ENCODE measurements at regions not wholly inside any gene's neighbourhood (a gene's known extent, or its start where the extent isn't known, plus 50 kb on each side); places are given as distances from the start of the nearest gene placed in this dataset.

DNA sequence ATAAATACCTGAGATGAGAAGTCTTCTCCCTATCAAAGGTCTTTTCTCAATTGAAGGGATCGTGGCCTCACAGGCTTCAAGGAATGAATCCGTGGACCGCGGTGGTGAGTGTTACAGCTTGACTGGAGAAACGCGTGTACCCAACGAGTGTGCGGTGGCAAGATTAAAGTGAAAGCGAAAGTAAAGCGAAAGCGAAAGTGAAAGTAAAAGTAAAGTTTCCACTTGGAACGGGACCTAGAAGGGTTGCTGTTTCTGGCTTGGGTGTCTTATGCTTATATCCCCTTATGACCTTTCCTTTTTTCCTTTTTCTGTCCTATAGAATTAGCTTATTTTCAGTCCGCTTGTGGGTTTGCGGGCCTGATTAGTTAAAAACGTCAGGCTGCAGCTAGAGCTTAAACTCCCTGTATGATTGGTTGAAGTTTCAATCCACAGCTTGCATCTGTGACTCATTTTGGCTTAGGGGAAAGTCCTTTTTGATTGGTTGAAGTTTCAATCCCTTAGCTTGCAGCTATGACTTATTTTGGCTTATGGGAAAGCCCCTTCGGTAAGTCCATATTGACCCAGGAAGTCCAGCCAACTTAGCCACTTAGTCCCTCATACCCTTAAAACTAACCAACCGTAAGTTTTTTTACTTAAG lies 924.3 kb upstream of the CDH10 start:
- TF ChIP-seq, protein P1, sequence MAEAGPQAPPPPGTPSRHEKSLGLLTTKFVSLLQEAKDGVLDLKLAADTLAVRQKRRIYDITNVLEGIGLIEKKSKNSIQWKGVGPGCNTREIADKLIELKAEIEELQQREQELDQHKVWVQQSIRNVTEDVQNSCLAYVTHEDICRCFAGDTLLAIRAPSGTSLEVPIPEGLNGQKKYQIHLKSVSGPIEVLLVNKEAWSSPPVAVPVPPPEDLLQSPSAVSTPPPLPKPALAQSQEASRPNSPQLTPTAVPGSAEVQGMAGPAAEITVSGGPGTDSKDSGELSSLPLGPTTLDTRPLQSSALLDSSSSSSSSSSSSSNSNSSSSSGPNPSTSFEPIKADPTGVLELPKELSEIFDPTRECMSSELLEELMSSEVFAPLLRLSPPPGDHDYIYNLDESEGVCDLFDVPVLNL (CRISPR knock-in tag; IDR thresholded peaks at IDR 0.05; ENCODE audit: borderline replicate concordance, low read depth) = no peak
- TF ChIP-seq SP1 (CRISPR knock-in tag; conservative IDR thresholded peaks at IDR 0.05) (no peak), GABPB1 (CRISPR knock-in tag; IDR thresholded peaks at IDR 0.05) (no peak)
- TF ChIP-seq, protein P2, sequence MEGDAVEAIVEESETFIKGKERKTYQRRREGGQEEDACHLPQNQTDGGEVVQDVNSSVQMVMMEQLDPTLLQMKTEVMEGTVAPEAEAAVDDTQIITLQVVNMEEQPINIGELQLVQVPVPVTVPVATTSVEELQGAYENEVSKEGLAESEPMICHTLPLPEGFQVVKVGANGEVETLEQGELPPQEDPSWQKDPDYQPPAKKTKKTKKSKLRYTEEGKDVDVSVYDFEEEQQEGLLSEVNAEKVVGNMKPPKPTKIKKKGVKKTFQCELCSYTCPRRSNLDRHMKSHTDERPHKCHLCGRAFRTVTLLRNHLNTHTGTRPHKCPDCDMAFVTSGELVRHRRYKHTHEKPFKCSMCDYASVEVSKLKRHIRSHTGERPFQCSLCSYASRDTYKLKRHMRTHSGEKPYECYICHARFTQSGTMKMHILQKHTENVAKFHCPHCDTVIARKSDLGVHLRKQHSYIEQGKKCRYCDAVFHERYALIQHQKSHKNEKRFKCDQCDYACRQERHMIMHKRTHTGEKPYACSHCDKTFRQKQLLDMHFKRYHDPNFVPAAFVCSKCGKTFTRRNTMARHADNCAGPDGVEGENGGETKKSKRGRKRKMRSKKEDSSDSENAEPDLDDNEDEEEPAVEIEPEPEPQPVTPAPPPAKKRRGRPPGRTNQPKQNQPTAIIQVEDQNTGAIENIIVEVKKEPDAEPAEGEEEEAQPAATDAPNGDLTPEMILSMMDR (IDR thresholded peaks at IDR 0.05) = no peak
- TF ChIP-seq, protein P3, sequence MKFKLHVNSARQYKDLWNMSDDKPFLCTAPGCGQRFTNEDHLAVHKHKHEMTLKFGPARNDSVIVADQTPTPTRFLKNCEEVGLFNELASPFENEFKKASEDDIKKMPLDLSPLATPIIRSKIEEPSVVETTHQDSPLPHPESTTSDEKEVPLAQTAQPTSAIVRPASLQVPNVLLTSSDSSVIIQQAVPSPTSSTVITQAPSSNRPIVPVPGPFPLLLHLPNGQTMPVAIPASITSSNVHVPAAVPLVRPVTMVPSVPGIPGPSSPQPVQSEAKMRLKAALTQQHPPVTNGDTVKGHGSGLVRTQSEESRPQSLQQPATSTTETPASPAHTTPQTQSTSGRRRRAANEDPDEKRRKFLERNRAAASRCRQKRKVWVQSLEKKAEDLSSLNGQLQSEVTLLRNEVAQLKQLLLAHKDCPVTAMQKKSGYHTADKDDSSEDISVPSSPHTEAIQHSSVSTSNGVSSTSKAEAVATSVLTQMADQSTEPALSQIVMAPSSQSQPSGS (CRISPR knock-in tag; IDR thresholded peaks at IDR 0.05; ENCODE audit: borderline replicate concordance, low read depth) = no peak
- TF ChIP-seq, protein P4, sequence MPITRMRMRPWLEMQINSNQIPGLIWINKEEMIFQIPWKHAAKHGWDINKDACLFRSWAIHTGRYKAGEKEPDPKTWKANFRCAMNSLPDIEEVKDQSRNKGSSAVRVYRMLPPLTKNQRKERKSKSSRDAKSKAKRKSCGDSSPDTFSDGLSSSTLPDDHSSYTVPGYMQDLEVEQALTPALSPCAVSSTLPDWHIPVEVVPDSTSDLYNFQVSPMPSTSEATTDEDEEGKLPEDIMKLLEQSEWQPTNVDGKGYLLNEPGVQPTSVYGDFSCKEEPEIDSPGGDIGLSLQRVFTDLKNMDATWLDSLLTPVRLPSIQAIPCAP (CRISPR knock-in tag; IDR thresholded peaks at IDR 0.05) = peak; percentile 86; the same call in 1 of the 2 replicates
- TF ChIP-seq, protein P5, sequence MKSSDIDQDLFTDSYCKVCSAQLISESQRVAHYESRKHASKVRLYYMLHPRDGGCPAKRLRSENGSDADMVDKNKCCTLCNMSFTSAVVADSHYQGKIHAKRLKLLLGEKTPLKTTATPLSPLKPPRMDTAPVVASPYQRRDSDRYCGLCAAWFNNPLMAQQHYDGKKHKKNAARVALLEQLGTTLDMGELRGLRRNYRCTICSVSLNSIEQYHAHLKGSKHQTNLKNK (CRISPR knock-in tag; IDR thresholded peaks at IDR 0.05) = no peak
- TF ChIP-seq, protein P6, sequence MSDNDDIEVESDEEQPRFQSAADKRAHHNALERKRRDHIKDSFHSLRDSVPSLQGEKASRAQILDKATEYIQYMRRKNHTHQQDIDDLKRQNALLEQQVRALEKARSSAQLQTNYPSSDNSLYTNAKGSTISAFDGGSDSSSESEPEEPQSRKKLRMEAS (CRISPR knock-in tag; IDR thresholded peaks at IDR 0.05) = no peak
- TF ChIP-seq, protein P7, sequence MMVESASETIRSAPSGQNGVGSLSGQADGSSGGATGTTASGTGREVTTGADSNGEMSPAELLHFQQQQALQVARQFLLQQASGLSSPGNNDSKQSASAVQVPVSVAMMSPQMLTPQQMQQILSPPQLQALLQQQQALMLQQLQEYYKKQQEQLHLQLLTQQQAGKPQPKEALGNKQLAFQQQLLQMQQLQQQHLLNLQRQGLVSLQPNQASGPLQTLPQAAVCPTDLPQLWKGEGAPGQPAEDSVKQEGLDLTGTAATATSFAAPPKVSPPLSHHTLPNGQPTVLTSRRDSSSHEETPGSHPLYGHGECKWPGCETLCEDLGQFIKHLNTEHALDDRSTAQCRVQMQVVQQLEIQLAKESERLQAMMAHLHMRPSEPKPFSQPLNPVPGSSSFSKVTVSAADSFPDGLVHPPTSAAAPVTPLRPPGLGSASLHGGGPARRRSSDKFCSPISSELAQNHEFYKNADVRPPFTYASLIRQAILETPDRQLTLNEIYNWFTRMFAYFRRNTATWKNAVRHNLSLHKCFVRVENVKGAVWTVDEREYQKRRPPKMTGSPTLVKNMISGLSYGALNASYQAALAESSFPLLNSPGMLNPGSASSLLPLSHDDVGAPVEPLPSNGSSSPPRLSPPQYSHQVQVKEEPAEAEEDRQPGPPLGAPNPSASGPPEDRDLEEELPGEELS (CRISPR knock-in tag; IDR thresholded peaks at IDR 0.05) = no peak
- TF ChIP-seq, protein P8, sequence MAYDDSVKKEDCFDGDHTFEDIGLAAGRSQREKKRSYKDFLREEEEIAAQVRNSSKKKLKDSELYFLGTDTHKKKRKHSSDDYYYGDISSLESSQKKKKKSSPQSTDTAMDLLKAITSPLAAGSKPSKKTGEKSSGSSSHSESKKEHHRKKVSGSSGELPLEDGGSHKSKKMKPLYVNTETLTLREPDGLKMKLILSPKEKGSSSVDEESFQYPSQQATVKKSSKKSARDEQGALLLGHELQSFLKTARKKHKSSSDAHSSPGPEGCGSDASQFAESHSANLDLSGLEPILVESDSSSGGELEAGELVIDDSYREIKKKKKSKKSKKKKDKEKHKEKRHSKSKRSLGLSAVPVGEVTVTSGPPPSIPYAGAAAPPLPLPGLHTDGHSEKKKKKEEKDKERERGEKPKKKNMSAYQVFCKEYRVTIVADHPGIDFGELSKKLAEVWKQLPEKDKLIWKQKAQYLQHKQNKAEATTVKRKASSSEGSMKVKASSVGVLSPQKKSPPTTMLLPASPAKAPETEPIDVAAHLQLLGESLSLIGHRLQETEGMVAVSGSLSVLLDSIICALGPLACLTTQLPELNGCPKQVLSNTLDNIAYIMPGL (CRISPR knock-in tag; IDR thresholded peaks at IDR 0.05) = no peak

All from WTC11 (cell line).